HG03565 (cell line): ENCODE measurements at regions not wholly inside any gene's neighbourhood (a gene's known extent, or its start where the extent isn't known, plus 50 kb on each side); places are given as distances from the start of the nearest gene placed in this dataset.
"Not testable (repeated sequence)": the region's sequence is repeated elsewhere in the genome, so short reads cannot be mapped to it uniquely, and the experiment has no call there.

Experiments used
- ATAC-seq: cut with Tn5 transposase; IDR thresholded peaks from one replicate; pipeline ENCODE4 v1.9.1; 2021; ENCODE audit warnings: mild to moderate bottlenecking, moderate library complexity; ENCODE audit not compliant: unreplicated experiment

GRCh38 chr5:27836704-27837103, 798.3 kb upstream of the CDH9 start:
- ATAC-seq: not testable (repeated sequence)

DNA sequence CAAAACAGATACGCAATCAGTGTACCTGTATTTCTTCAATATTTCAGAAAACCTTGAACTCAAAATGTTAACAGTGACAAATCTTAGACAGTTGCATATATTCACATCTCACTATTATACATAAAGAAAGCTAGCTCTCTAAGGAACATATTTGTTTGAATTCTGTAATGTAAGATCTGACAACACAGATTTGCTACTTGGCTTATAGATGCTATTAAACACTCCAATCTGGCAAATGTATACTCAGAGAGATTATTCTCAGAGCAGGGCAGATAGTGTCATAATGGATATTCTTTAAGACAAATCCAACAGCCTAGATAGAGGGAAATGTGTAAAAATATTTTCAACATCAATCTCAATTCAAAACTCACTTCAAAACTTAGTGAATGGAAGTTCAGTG, 794.5 kb upstream of the CDH9 start:
- ATAC-seq: no peak

DNA sequence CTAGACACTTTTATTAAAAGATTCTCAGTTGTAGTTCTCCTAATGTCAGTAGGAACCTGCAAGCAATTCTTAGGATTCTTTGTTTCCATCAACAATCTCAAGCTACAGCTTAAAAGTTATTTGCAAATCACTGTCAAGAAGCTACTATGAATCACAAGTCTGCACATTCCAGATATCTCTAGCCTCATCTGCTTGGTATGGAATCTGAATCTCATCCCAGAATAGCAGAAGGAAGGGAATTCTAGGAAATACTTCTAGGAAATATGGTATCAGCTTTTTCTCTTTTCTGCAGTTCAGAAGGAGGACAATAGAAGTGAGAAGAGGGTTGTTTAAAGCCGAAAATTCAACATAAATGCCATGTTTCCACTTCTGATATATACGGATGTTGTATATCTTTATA, 792.2 kb upstream of the CDH9 start:
- no peak for ATAC-seq

GRCh38 chr5:27821681-27822080, 783.3 kb upstream of the CDH9 start:
- no peak for ATAC-seq

DNA sequence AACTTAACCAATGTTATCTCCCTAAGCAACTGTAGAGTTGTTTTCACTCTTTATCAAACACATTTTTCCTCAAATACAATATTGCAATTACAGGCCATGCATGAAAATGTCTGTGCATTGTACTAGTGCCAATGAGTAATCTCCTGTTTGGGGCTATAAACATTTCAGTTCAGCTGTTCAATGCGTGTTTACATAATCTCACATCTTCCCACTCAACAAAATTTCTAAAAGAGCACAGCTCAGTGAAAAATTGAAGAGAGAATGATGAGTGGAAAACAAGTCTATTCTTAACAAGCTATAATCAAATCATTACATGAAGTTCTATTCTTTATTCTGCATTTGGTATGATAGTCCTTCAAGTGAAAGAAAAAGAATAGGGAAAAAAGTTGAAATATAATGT, 780.5 kb upstream of the CDH9 start:
- ATAC-seq: no peak

GRCh38 chr5:27814983-27815382, 776.6 kb upstream of the CDH9 start:
- ATAC-seq: no peak

DNA sequence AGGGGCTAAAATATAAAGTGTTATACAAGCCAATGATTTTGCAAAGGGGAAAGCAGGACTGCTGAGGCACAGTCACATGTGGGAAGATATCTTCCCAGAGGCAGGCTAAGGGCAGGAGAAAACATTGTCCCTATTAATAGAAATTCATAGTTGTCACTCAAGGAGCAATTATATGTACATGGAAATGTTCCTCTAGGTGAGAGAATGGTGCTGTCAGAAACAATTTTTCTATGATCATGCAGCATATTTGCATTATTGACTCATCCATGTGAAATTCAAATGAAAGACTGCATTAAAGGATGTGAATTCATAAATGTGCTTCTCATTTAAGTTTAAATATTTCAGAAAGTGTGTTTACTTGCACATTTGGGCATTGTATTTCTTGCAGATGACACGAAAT, 775.9 kb upstream of the CDH9 start:
- no peak for ATAC-seq

DNA sequence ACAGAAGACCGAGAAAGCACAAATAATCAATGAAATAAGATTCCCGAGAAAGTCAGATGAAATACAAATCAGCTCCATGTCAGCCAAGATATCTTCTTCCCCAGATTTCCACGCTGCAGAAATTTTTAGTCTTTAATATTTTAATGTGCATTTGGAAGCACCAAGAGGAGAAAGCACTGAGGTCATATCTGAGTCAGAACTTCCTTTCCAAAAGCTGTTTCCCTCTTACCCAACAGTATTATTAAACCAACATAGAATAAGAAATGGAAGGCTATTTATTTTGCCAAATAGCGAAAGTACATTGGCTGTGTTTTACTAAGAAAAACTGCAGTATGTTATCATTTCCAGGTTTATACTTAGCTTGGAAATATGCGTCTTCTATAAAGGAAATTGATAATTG, 772.1 kb upstream of the CDH9 start:
- ATAC-seq: no peak

DNA sequence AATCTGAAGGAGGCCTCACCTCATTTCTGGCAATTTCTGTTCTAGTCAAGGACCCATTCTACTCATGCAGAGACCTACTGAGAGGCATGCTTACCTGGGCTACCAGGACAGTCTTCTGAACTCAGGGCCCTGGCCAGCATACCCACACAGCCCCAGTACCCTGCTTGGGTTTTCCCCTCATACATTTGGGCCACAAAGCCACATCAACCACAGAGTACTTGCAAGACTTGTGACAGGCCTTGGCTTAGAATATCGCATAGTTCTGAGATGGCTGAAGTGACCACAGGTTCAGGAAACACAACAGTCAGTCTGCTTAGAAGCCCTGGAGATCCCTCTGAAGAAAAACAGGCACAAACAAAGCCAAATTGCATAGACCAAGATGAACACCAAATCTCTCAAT, 758.8 kb upstream of the CDH9 start:
- ATAC-seq: no peak

GRCh38 chr5:27788184-27788583, 749.8 kb upstream of the CDH9 start:
- no peak for ATAC-seq

DNA sequence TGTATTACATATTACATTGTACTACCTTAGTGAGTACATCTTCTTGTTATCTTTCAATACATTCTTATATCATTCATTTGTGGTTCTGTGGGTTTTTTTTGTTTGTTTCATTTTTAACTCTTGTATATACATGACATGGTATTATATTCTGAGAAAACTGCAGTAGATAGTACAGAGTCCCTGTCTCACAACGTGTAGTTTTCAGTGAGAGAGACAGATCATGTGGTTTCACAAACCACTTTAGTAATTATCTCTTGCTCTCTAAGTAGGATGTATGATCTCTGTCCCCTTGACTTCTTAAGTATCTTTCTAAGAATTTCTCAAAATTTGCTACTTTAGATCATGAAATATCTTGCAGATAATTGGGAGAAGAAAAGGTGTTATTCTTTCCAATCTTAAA, 745.9 kb upstream of the CDH9 start:
- no peak for ATAC-seq

- ATAC-seq: no peak
Measured at GRCh38 chr5:27778121-27778520, 739.7 kb upstream of the CDH9 start.

DNA sequence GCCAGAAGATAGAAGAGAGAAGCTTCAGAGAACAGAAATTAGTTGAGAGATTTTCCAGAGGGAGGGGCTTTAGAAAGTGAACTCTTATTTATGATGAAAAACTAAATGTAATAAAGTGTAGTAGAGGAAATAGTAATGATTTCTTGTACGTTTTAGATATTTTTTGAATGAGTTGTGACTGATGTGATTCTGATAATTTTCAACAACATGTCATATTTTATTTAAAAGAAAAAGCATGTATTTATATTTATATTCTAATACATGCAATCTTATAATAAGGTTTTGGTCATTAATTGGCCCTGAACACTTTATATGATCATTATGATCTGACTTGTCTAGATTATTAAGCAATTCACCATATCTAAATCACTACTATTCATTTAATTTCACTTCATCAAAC, 735.2 kb upstream of the CDH9 start:
- no peak for ATAC-seq

GRCh38 chr5:27773166-27773565, 734.8 kb upstream of the CDH9 start:
- ATAC-seq: no peak

GRCh38 chr5:27769748-27770402, 731.5 kb upstream of the CDH9 start:
- ATAC-seq: no peak

DNA sequence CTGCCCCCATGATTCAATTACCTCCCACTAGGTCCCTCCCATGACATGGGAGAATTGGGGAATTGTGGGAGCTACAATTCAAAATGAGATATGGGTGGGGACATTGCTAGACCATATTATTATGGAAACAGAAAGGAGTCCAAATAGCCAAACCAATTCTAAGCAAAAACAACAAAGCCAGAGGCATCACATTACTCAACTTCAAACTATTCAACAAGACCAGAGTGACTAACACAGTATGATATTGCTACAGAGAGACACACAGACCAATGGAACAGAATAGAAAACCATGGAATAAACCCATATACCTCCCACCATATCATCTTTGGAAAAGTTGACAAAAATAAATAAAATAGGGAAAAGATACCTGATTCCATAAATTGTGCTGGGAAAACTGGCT, 710.5 kb upstream of the CDH9 start:
- ATAC-seq: no peak

- not testable (repeated sequence) for ATAC-seq
Measured at GRCh38 chr5:27743383-27743979, 705.1 kb upstream of the CDH9 start.

DNA sequence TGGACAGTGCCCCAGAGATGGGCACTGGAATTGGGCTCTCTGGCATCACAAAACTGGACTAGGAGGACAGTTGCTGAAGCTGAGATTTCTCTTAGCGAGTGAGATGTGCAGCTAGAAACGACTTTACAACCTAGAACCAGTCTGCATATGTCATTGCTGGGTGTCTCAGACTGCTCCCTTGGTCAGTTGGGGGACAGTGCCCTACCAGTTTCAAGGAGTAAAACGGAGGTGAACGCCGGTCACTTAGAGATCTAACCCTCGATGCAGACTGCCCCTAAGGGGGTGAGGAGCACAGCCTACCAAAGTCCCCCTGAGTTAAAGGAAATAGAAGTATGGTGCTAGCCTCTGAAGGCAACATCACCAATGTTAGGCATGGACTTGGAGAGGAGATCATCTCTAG, 704.4 kb upstream of the CDH9 start:
- no peak for ATAC-seq

GRCh38 chr5:27734838-27735237, 696.5 kb upstream of the CDH9 start:
- ATAC-seq: no peak

GRCh38 chr5:27733237-27733636, 694.9 kb upstream of the CDH9 start:
- no peak for ATAC-seq

- ATAC-seq: no peak
Measured at GRCh38 chr5:27727254-27727653, 688.9 kb upstream of the CDH9 start.

GRCh38 chr5:27722337-27722736, 684.0 kb upstream of the CDH9 start:
- ATAC-seq: no peak

DNA sequence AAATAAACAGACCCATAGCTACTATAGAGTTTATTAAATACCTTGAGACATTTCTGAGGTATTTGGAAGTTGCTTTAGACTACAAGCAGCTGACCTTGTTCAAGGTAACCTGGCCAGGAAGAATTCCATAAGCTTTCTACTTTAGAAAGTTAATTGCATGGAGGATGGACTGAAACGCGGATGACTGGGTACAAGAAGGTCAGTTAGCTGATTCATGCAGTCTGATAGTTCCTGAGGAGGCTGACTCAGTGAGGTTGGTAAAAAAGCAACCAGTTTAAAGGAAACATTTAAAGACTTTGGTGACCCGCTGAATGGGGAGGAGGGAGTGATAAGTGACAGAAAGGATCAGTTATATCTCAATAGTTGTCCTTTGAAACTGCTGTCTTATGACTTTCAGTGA, 670.1 kb upstream of the CDH9 start:
- ATAC-seq: no peak
